Kidney epithelial cell (primary cell): ENCODE measurements at regions not wholly inside any gene's neighbourhood (a gene's known extent, or its start where the extent isn't known, plus 50 kb on each side); places are given as distances from the start of the nearest gene placed in this dataset.

ENCODE experiments used
- DNase-seq: peaks from one replicate; pipeline ENCODE4 v3.0.0-alpha.2; 2010; ENCODE audit warnings: low read depth
- H3K27me3 ChIP-seq: 2 replicates; pipeline ENCODE4 v1.6.0; 2011; ENCODE audit warnings: low read length; ENCODE audit not compliant: control insufficient read depth, insufficient read depth
- H3K36me3 ChIP-seq: 2 replicates; pipeline ENCODE4 v1.5.1; 2011; ENCODE audit warnings: low read length; ENCODE audit not compliant: control insufficient read depth, insufficient read depth
- H3K4me3 ChIP-seq: 2 replicates; pipeline ENCODE4 v1.5.1; 2011; ENCODE audit warnings: low read depth, mild to moderate bottlenecking, control low read depth, low read length
- TF ChIP-seq, protein P1 (sequence below): IDR thresholded peaks from 2 replicates; pipeline ENCODE4 v1.5.1; 2011; ENCODE audit warnings: mild to moderate bottlenecking, moderate library complexity, low read length, control low read depth, inconsistent platforms; ENCODE audit not compliant: insufficient read depth, poor library complexity, severe bottlenecking

DNA sequence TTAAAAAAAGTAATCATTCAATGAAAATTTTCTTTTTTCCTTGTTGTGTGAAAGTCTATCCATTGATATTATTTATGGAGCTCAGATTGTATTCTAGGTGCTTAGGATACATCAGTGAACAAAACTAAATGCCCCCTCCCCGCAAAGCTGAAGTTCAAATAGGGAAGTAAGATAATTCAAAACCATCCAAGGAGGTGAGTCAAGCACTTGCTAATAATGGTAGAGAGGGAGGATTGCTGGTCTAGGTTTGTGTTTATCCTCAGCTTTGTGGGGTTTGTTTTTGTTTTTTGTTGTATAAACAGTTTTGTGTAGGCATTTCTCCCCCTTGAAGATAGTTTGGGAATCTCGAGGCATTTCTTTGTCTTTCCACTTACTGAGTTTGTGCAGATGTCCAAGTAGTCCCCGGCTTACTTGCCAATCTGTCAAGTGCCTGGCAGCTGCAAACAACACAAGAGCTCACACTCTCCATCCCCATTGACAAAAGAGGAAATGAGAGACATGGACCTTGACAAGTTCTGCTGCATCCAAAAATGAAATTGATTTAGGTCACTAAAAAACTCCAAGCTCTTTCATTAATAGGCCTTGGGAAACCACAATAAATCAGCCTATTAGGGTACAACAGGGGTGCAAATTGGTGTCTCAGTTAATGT, 575.8 kb upstream of the TBL1XR1 start:
- DNase-seq, result no peak
- H3K27me3 ChIP-seq, result no peaks in the 10 kb centered on the region
- TF ChIP-seq, protein P1, sequence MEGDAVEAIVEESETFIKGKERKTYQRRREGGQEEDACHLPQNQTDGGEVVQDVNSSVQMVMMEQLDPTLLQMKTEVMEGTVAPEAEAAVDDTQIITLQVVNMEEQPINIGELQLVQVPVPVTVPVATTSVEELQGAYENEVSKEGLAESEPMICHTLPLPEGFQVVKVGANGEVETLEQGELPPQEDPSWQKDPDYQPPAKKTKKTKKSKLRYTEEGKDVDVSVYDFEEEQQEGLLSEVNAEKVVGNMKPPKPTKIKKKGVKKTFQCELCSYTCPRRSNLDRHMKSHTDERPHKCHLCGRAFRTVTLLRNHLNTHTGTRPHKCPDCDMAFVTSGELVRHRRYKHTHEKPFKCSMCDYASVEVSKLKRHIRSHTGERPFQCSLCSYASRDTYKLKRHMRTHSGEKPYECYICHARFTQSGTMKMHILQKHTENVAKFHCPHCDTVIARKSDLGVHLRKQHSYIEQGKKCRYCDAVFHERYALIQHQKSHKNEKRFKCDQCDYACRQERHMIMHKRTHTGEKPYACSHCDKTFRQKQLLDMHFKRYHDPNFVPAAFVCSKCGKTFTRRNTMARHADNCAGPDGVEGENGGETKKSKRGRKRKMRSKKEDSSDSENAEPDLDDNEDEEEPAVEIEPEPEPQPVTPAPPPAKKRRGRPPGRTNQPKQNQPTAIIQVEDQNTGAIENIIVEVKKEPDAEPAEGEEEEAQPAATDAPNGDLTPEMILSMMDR, result no peak

DNA sequence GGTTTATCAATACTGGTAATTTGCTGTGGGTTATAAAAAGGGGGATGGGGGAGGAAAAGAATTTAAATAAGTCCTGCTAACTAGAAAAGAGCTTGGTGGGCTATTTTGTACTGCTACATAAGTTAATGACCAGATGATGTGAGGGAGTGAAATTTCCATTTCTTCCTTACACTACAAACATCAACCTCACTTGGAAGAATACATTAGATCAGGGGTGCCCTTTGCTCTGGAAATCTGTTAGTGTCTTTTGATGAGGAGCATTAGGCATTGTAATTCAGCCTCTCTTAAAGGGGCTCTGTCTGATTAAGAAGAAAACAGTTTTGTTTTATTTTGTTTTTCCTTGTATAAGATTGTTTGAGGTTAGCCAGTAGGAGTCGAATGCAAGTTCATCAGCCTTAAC, 576.4 kb upstream of the TBL1XR1 start:
- no peaks in the 10 kb centered on the region for H3K27me3 ChIP-seq
- no peaks in the 10 kb centered on the region for H3K36me3 ChIP-seq
- H3K4me3 ChIP-seq, result no peak overlapping the region
- TF ChIP-seq, protein P1, result no peak
- no peak for DNase-seq

More for the DNA sequence above, 575.8 kb upstream of the TBL1XR1 start:
- Histone ChIP-seq H3K36me3 (no peaks in the 10 kb centered on the region), H3K4me3 (no peak overlapping the region)

DNA sequence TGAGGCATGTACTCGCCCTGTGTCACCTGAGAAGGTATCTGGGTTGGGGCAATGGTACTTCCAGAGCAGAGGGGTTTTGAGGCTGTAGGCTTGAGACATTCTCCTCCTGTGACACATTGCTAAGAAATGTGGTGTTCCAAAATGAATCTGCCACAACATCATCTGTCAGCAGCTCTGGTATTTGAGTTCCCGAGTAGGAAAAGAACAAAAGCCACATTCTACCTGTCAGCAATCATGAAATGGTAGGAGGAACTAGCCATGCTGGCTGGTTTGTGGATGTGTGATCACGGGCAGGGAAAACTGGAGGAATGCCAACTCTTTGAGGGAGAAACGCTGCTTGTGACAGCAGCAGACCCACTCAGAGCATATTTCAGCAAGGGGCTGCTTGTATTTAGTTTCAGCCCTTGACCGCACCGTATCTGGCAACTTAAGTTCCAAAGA, 579.4 kb upstream of the TBL1XR1 start:
- TF ChIP-seq, protein P1, result no peak
- Histone ChIP-seq H3K4me3 (no peak overlapping the region), H3K27me3 (no peaks in the 10 kb centered on the region), H3K36me3 (no peaks in the 10 kb centered on the region)
- peak; percentile 94 for DNase-seq

DNA sequence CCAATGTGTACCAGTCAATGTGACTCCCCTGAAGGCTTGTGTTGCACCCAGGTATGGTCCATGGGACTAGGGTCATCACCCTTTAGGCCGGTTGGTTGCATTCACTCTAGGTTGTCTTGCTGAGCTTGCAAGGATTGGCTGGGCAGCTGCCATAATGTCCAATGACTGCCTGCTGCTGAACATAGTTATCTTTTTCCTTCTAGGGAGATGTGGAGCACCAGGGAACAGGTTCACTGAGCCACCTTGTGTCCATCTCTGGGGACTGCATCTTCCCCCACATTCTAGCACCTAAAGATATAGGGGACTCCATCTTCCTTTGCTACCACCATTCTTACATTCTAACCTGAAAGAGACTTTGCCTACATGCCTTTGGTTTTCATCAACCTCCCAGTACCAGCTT, 580.4 kb upstream of the TBL1XR1 start:
- Histone ChIP-seq H3K4me3 (no peak overlapping the region), H3K27me3 (no peaks in the 10 kb centered on the region), H3K36me3 (no peaks in the 10 kb centered on the region)
- no peak for DNase-seq
- TF ChIP-seq, protein P1, result peak; percentile 66

DNA sequence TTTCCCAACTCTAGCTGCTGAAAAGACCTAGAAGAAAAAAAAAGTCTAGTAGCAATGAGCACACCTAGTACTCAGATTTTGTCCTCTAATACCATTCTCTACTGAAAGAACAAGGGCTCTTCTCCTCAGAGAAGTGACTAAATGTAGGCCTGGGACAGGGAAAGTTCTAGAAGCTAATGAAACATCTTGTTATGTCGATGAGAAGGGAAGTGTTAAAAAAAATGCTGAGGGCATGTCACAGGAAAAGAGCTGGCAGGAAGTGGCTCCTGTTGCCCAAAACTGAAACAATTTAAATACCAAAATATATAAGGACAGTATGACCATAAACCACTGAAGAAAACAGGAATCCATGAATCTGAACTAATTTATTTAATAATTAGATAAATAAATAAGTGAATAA, 581.4 kb upstream of the TBL1XR1 start:
- Histone ChIP-seq H3K4me3 (no peak overlapping the region), H3K36me3 (no peaks in the 10 kb centered on the region), H3K27me3 (no peaks in the 10 kb centered on the region)
- no peak for DNase-seq
- TF ChIP-seq, protein P1, result no peak

DNA sequence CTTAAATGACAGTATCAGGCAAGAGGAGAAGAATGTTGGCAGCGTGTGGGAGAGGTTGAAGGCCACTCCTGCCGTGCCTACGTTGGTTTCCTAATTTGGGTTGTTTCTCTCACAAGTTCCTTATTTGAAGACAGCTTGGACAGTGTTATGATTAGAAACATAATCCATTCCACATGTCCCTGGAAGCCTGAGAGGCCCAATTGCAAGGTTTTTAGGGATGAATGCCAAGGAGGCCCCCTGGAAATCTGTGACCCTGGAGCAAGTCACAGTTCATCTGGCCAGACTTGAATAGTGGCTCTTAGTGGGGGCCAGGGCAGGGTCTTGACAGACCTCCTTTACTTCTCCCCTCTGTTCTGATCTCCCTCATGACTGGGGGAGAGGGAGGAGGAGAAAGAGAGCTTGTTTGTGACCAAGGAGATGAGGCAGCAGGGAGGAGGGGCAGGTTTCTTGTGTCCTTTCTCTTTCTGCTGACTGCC, 584.4 kb upstream of the TBL1XR1 start:
- DNase-seq, result no peak
- Histone ChIP-seq H3K27me3 (no peaks in the 10 kb centered on the region), H3K4me3 (no peak overlapping the region), H3K36me3 (no peaks in the 10 kb centered on the region)
- TF ChIP-seq, protein P1, result no peak
